HepG2 (cell line): ENCODE measurements at regions not wholly inside any gene's neighbourhood (a gene's known extent, or its start where the extent isn't known, plus 50 kb on each side); places are given as distances from the start of the nearest gene placed in this dataset.

Source experiments
- CHD4 ChIP-seq: fragments of 200-600 bp; sonication (generic); IDR thresholded peaks from 2 replicates; pipeline ENCODE4 v1.7.0; 2017; ENCODE audit warnings: mild to moderate bottlenecking, low read length, borderline replicate concordance
- KAT2B ChIP-seq: fragments of 150-350 bp; IDR thresholded peaks from 2 replicates; pipeline ENCODE4 v1.6.1; 2014; ENCODE audit warnings: low read depth, low read length, borderline replicate concordance
- KDM1A ChIP-seq: IDR thresholded peaks from 2 replicates; pipeline ENCODE4 v1.6.1; 2016; ENCODE audit warnings: missing compliant biosample characterization
- MTF1 ChIP-seq: sonication (generic); formaldehyde crosslinking; IDR thresholded peaks from 2 replicates; pipeline ENCODE4 v1.5.0; 2020; ENCODE audit warnings: missing genetic modification reagents
- NCOA1 ChIP-seq: sonication (generic); formaldehyde crosslinking; IDR thresholded peaks from 2 replicates; pipeline ENCODE4 v1.9.0; 2021; ENCODE audit warnings: missing genetic modification reagents
- POLR2A ChIP-seq, 2 experiments: IDR thresholded peaks; 2 replicates each; pipeline ENCODE4 v1.6.1; 2011; ENCODE audit warnings: low read depth in 2 of 2, low read length in 2 of 2, mild to moderate bottlenecking in 1 of 2, moderate library complexity in 1 of 2; ENCODE audit not compliant: insufficient read depth in 1 of 2
- ZBTB20 ChIP-seq: sonication (generic); formaldehyde crosslinking; IDR thresholded peaks from 2 replicates; pipeline ENCODE4 v1.8.1; 2023; ENCODE audit warnings: missing genetic modification reagents, low read depth, mild to moderate bottlenecking, borderline replicate concordance
- ZBTB7A ChIP-seq: sonication (generic); formaldehyde crosslinking; IDR thresholded peaks from 2 replicates; pipeline ENCODE4 v1.8.0; 2022; ENCODE audit warnings: mild to moderate bottlenecking, missing genetic modification reagents
- ZFX ChIP-seq: sonication (generic); formaldehyde crosslinking; IDR thresholded peaks from 2 replicates; pipeline ENCODE4 v1.4.0; 2020; ENCODE audit warnings: mild to moderate bottlenecking, low read depth, missing genetic modification reagents, moderate library complexity
- ZNF660 ChIP-seq: sonication (generic); formaldehyde crosslinking; IDR thresholded peaks from 2 replicates; pipeline ENCODE4 v1.5.1; 2020; ENCODE audit warnings: mild to moderate bottlenecking, low read depth, missing genetic modification reagents, borderline replicate concordance
- ZNF747 ChIP-seq: sonication (generic); formaldehyde crosslinking; IDR thresholded peaks from 2 replicates; pipeline ENCODE4 v1.8.1; 2023; ENCODE audit warnings: missing genetic modification reagents, mild to moderate bottlenecking, borderline replicate concordance
- TF ChIP-seq, protein P1 (sequence below): IDR thresholded peaks from 2 replicates; pipeline ENCODE4 v1.6.1; 2016

DNA sequence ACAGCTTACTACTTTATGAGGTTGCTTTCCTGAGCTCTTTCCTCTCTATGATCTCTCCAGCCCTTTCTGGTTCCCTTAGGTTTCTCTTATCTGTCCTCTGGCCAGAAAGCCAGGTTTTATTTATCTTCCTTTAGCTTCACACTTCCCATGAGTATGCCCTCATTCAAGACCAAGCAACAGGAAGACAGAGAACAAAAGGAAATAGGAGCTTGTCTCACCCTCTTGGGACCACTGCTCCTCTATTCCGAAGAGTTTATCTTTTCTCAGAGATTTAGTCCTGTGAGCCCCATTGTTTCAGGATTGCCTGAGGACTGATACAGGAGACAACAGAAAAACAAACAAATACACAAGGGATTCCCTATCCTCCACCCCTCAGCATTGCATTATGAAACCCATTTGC is 62.4 kb upstream of the CCDC179 start:
- TF ChIP-seq KDM1A (CRISPR knock-in tag) (no peak), ZNF747 (CRISPR knock-in tag) (no peak), ZBTB20 (CRISPR knock-in tag) (no peak), CHD4 (no peak), NCOA1 (CRISPR knock-in tag) (no peak), ZFX (CRISPR knock-in tag) (no peak), ZNF660 (CRISPR knock-in tag) (no peak), ZBTB7A (CRISPR knock-in tag) (no peak), KAT2B (no peak), MTF1 (no peak), POLR2A (IDR thresholded peaks at IDR 0.05; ENCODE audit: insufficient read depth in 1 of 2, low read depth in 2 of 2, low read length in 2 of 2) (no peak)
- TF ChIP-seq, protein P1, sequence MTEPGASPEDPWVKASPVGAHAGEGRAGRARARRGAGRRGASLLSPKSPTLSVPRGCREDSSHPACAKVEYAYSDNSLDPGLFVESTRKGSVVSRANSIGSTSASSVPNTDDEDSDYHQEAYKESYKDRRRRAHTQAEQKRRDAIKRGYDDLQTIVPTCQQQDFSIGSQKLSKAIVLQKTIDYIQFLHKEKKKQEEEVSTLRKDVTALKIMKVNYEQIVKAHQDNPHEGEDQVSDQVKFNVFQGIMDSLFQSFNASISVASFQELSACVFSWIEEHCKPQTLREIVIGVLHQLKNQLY (CRISPR knock-in tag): no peak
